T-cell (primary cell): ENCODE measurements at regions not wholly inside any gene's neighbourhood (a gene's known extent, or its start where the extent isn't known, plus 50 kb on each side); places are given as distances from the start of the nearest gene placed in this dataset.
"Not testable (repeated sequence)": the region's sequence is repeated elsewhere in the genome, so short reads cannot be mapped to it uniquely, and the experiment has no call there.

Source experiments
- ATAC-seq, 4 experiments: fragments of 200-7000 bp in 3 of 4; fragments of 150-1000 bp in 1 of 4; cut with Tn5 transposase; replicated peaks in 1 of 4; 1 replicate in 3 of 4; 2 replicates in 1 of 4; pipeline ENCODE4 v1.10.0; 2021; ENCODE audit warnings: moderate library complexity in 3 of 4, mild to moderate bottlenecking in 2 of 4, moderate number of reproducible peaks in 1 of 4
- CTCF ChIA-PET, 2 donors: fragments of 300-600 bp; sonication (Branson Sonifier 250); formaldehyde crosslinking; loops; one replicate each; lab custom pipeline; 2022; ENCODE audit warnings: antibody characterized with exemption in 2 of 2; lab: Charles Lee
- POLR2A ChIA-PET, 2 donors: fragments of 300-600 bp; sonication (Branson Sonifier 250); formaldehyde crosslinking; loops; one replicate each; lab custom pipeline; 2022; ENCODE audit warnings: antibody characterized with exemption in 2 of 2; lab: Charles Lee
- DNase-seq, 35 experiments: peaks; one replicate each; pipeline versions ENCODE4 v3.0.0 to v3.0.0-alpha.2; 2013 to 2023
- H3K27ac ChIP-seq: one replicate; pipeline ENCODE4 v1.5.1; 2013; ENCODE audit warnings: low read length
- H3K27me3 ChIP-seq, 2 experiments: replicated peaks in 1 of 2; 1 replicate in 1 of 2; 2 replicates in 1 of 2; pipeline versions ENCODE4 v1.6.1 to v1.7.0; 2013; ENCODE audit warnings: low read length in 1 of 2, mixed read lengths in 1 of 2; ENCODE audit not compliant: control insufficient read depth in 2 of 2, insufficient read depth in 2 of 2; ENCODE audit errors: extremely low read depth in 1 of 2
- H3K36me3 ChIP-seq, 2 donors: 1 replicate in 1 of 2; 2 replicates in 1 of 2; pipeline versions ENCODE4 v1.6.1 to v1.7.0; 2013; ENCODE audit warnings: low read length in 1 of 2; ENCODE audit not compliant: control insufficient read depth in 2 of 2, insufficient read depth in 1 of 2; ENCODE audit errors: extremely low read depth in 1 of 2
- H3K4me1 ChIP-seq, 2 experiments: 1 replicate in 1 of 2; 2 replicates in 1 of 2; pipeline versions ENCODE4 v1.6.1 to v1.7.0; 2013; ENCODE audit warnings: low read length in 2 of 2, mixed read lengths in 1 of 2; ENCODE audit not compliant: insufficient read depth in 2 of 2, control insufficient read depth in 1 of 2; ENCODE audit errors: extremely low read depth in 1 of 2
- H3K4me3 ChIP-seq, 2 donors: 1 replicate in 1 of 2; 2 replicates in 1 of 2; pipeline versions ENCODE4 v1.5.1 to v1.7.0; 2013; ENCODE audit warnings: mild to moderate bottlenecking in 2 of 2, low read length in 1 of 2, moderate library complexity in 1 of 2; ENCODE audit not compliant: control insufficient read depth in 1 of 2; ENCODE audit errors: extremely low read depth in 1 of 2
- H3K9me3 ChIP-seq: 2 replicates; pipeline ENCODE4 v1.7.0; 2013
- H3K27ac Mint-ChIP-seq, 2 donors: one replicate each; pipeline ENCODE4 v1.8.0; 2020 to 2021; ENCODE audit warnings: mild to moderate bottlenecking in 2 of 2, mixed read lengths in 2 of 2
- H3K27me3 Mint-ChIP-seq, 2 donors: one replicate each; pipeline ENCODE4 v1.8.0; 2021 to 2022; ENCODE audit warnings: mixed read lengths in 2 of 2
- H3K36me3 Mint-ChIP-seq: one replicate; pipeline ENCODE4 v1.8.0; 2021; ENCODE audit warnings: mixed read lengths
- H3K4me1 Mint-ChIP-seq, 3 donors: one replicate each; pipeline ENCODE4 v1.8.0; 2020 to 2022; ENCODE audit warnings: mixed read lengths in 3 of 3, mild to moderate bottlenecking in 1 of 3
- H3K4me3 Mint-ChIP-seq, 3 donors: one replicate each; pipeline ENCODE4 v1.8.0; 2020 to 2022; ENCODE audit warnings: mild to moderate bottlenecking in 3 of 3, mixed read lengths in 3 of 3, moderate library complexity in 3 of 3
- H3K9me3 Mint-ChIP-seq, 3 donors: one replicate each; pipeline ENCODE4 v1.8.0; 2020 to 2022; ENCODE audit warnings: mixed read lengths in 3 of 3
- WGBS: methylation state at CpG from one replicate; pipeline ENCODE4 v1.1.5; 2013; ENCODE audit warnings: missing lambda C conversion rate; ENCODE audit not compliant: insufficient coverage; 5-methylcytosine and 5-hydroxymethylcytosine counted together

GRCh38 chr5:100406640-100407039, 128.5 kb upstream of the FAM174A start:
- Mint-ChIP-seq H3K9me3 (no peaks in the 10 kb centered on the region), H3K27ac (no peak overlapping the region), H3K27me3 (no peaks in the 10 kb centered on the region), H3K4me1 (no peaks in the 10 kb centered on the region), H3K36me3 (no peaks in the 10 kb centered on the region), H3K4me3 (no peak overlapping the region)
- DNase-seq: no peak
- H3K27ac ChIP-seq: no peak overlapping the region
- no peaks in the 10 kb centered on the region for H3K27me3 ChIP-seq
- H3K4me3 ChIP-seq: no peak overlapping the region
- H3K4me1 ChIP-seq: no peaks in the 10 kb centered on the region
- no peaks in the 10 kb centered on the region for H3K9me3 ChIP-seq
- POLR2A ChIA-PET: no interaction called here
- ATAC-seq: no peak
- WGBS: no CpG with 5 or more reads among the region's 2 CpGs
- CTCF ChIA-PET: no interaction called here
- H3K36me3 ChIP-seq: no peaks in the 10 kb centered on the region

- peaks cover 0 to 4% of the 10 kb centered on the region in 2 donors for H3K27me3 Mint-ChIP-seq
- H3K36me3 Mint-ChIP-seq: no peaks in the 10 kb centered on the region
- no peaks in the 10 kb centered on the region for H3K27me3 ChIP-seq
- no peak for DNase-seq
- no peaks in the 10 kb centered on the region for H3K4me1 Mint-ChIP-seq
- ChIA-PET POLR2A (interaction anchor here in 1 of 2 donors (0.7 kb wide), 1 partner anchor 27 kb away, joined by 3 read pairs; no protein-coding TSS in a partner anchor), CTCF (no interaction called here)
- no peak overlapping the region for H3K27ac ChIP-seq
- H3K4me1 ChIP-seq: no peaks in the 10 kb centered on the region
- H3K36me3 ChIP-seq: no peaks in the 10 kb centered on the region
- no peaks in the 10 kb centered on the region for H3K9me3 Mint-ChIP-seq
- H3K27ac Mint-ChIP-seq: no peak overlapping the region
- H3K4me3 Mint-ChIP-seq: no peak overlapping the region
- no peak for ATAC-seq
- WGBS: 100% methylated on average over 2 of the region's 5 CpGs
- H3K9me3 ChIP-seq: no peaks in the 10 kb centered on the region
- H3K4me3 ChIP-seq: no peak overlapping the region
These were observed 133.1 kb upstream of the FAM174A start for GRCh38 chr5:100402071-100402470.

- Histone ChIP-seq H3K27me3 (no peaks in the 10 kb centered on the region), H3K4me3 (no peak overlapping the region), H3K27ac (no peak overlapping the region), H3K9me3 (no peaks in the 10 kb centered on the region), H3K36me3 (no peaks in the 10 kb centered on the region), H3K4me1 (no peaks in the 10 kb centered on the region)
- ATAC-seq (no peak), DNase-seq (no peak)
- Mint-ChIP-seq H3K27me3 (peaks cover 0 to 4% of the 10 kb centered on the region in 2 donors), H3K4me1 (no peaks in the 10 kb centered on the region), H3K36me3 (no peaks in the 10 kb centered on the region), H3K4me3 (no peak overlapping the region), H3K27ac (no peak overlapping the region), H3K9me3 (no peaks in the 10 kb centered on the region)
- ChIA-PET CTCF (no interaction called here), POLR2A (no interaction called here)
These were observed 134.0 kb upstream of the FAM174A start for GRCh38 chr5:100401149-100401548.

GRCh38 chr5:100398815-100399214, 136.4 kb upstream of the FAM174A start:
- H3K4me3 ChIP-seq, H3K36me3 Mint-ChIP-seq, H3K9me3 ChIP-seq, H3K27ac ChIP-seq, H3K27me3 Mint-ChIP-seq, CTCF ChIA-PET, H3K4me3 Mint-ChIP-seq, H3K27me3 ChIP-seq, H3K9me3 Mint-ChIP-seq, H3K36me3 ChIP-seq, H3K4me1 ChIP-seq, ATAC-seq, H3K27ac Mint-ChIP-seq, DNase-seq, H3K4me1 Mint-ChIP-seq, POLR2A ChIA-PET: not testable (repeated sequence)
- WGBS: no CpG with 5 or more reads among the region's 3 CpGs

- not testable (repeated sequence) for H3K4me1 Mint-ChIP-seq
These were observed 155.8 kb upstream of the FAM174A start for GRCh38 chr5:100379254-100379858.

GRCh38 chr5:100364757-100365478, 170.3 kb upstream of the FAM174A start:
- H3K4me3 Mint-ChIP-seq, ATAC-seq, CTCF ChIA-PET: not testable (repeated sequence)

More at GRCh38 chr5:100379254-100379858, 155.8 kb upstream of the FAM174A start:
- H3K9me3 Mint-ChIP-seq, POLR2A ChIA-PET, H3K36me3 Mint-ChIP-seq, H3K4me3 Mint-ChIP-seq, H3K4me3 ChIP-seq, H3K36me3 ChIP-seq, H3K4me1 ChIP-seq, H3K27ac Mint-ChIP-seq, H3K9me3 ChIP-seq, ATAC-seq, H3K27me3 ChIP-seq, DNase-seq, H3K27me3 Mint-ChIP-seq, CTCF ChIA-PET, H3K27ac ChIP-seq: not testable (repeated sequence)
- 92% methylated on average over 2 of the region's 19 CpGs for WGBS

More at GRCh38 chr5:100364757-100365478, 170.3 kb upstream of the FAM174A start:
- H3K9me3 Mint-ChIP-seq, H3K4me1 ChIP-seq, H3K27ac ChIP-seq, H3K9me3 ChIP-seq, POLR2A ChIA-PET, H3K27me3 Mint-ChIP-seq, H3K27ac Mint-ChIP-seq, H3K36me3 ChIP-seq, DNase-seq, H3K4me1 Mint-ChIP-seq, H3K36me3 Mint-ChIP-seq, H3K27me3 ChIP-seq, H3K4me3 ChIP-seq: not testable (repeated sequence)
- 83% methylated on average over 1 of the region's 5 CpGs for WGBS
